Thyroid gland (tissue), 4 donors: ENCODE measurements at regions not wholly inside any gene's neighbourhood (a gene's known extent, or its start where the extent isn't known, plus 50 kb on each side); places are given as distances from the start of the nearest gene placed in this dataset.

Source experiments
- POLR2A ChIP-seq, 2 donors: fragments of 450-650 bp; IDR thresholded peaks; one replicate each; pipeline ENCODE4 v1.6.1; 2017; ENCODE audit warnings: antibody characterized with exemption in 2 of 2, mild to moderate bottlenecking in 2 of 2, moderate library complexity in 1 of 2
- TF ChIP-seq, protein P1 (sequence below), 6 experiments: fragments of 200-600 bp in 3 of 6; fragments of 450-650 bp in 3 of 6; sonication (generic) in 3 of 6; IDR thresholded peaks; one replicate each; pipeline ENCODE4 v1.5.1; 2016 to 2019; ENCODE audit warnings: antibody characterized with exemption in 6 of 6, mild to moderate bottlenecking in 2 of 6, inconsistent platforms in 1 of 6, moderate library complexity in 1 of 6

DNA sequence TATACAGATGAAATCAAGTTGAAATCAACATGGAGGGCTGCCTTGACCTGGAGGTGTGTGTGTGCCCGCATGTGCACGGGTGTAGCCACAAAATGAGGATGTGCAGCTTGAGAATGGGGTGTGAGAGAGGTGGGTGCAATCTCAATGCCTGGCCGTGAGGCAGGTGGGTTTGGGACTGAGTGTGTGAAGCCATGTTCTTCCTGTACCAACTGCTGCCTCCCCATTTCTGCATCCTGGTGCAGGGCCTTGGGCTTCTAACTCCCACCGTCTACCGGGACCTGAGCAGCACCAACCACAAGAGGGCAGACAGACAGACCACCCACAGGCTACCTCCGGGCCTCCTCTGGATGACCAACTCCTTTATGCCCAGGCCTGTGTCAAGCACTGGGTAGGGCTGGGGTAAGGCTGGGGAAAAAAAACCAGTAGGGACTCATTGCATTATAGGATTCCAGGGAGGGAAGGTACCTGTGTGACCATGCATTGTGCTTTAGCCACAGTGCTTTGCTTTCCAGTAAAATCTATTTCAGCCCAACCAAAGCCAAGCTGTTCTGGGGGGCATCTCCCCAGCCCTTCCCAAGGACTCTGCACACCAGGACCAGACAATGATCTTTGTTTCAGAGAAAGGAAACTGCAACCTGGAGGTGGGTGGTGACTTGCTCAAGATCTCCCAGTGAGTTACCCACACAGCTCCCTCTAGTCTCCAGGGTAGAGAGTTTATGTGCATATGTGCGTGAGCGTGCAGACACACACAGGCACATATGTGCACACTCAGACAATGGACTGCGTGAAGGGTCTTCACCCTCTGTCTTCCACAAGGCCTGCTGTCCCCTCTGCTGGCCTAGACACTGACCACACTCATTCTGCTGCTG is 162.2 kb upstream of the TLE3 start:
- TF ChIP-seq, protein P1, sequence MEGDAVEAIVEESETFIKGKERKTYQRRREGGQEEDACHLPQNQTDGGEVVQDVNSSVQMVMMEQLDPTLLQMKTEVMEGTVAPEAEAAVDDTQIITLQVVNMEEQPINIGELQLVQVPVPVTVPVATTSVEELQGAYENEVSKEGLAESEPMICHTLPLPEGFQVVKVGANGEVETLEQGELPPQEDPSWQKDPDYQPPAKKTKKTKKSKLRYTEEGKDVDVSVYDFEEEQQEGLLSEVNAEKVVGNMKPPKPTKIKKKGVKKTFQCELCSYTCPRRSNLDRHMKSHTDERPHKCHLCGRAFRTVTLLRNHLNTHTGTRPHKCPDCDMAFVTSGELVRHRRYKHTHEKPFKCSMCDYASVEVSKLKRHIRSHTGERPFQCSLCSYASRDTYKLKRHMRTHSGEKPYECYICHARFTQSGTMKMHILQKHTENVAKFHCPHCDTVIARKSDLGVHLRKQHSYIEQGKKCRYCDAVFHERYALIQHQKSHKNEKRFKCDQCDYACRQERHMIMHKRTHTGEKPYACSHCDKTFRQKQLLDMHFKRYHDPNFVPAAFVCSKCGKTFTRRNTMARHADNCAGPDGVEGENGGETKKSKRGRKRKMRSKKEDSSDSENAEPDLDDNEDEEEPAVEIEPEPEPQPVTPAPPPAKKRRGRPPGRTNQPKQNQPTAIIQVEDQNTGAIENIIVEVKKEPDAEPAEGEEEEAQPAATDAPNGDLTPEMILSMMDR (IDR thresholded peaks at IDR 0.05) = no peak
- TF ChIP-seq POLR2A (IDR thresholded peaks at IDR 0.05) = no peak
